GM18499 (cell line): ENCODE measurements at regions not wholly inside any gene's neighbourhood (a gene's known extent, or its start where the extent isn't known, plus 50 kb on each side); places are given as distances from the start of the nearest gene placed in this dataset.

ENCODE experiments used
- ATAC-seq: cut with Tn5 transposase; IDR thresholded peaks from one replicate; pipeline ENCODE4 v1.9.1; 2021; ENCODE audit warnings: moderate number of reproducible peaks; ENCODE audit not compliant: insufficient read depth, unreplicated experiment

DNA sequence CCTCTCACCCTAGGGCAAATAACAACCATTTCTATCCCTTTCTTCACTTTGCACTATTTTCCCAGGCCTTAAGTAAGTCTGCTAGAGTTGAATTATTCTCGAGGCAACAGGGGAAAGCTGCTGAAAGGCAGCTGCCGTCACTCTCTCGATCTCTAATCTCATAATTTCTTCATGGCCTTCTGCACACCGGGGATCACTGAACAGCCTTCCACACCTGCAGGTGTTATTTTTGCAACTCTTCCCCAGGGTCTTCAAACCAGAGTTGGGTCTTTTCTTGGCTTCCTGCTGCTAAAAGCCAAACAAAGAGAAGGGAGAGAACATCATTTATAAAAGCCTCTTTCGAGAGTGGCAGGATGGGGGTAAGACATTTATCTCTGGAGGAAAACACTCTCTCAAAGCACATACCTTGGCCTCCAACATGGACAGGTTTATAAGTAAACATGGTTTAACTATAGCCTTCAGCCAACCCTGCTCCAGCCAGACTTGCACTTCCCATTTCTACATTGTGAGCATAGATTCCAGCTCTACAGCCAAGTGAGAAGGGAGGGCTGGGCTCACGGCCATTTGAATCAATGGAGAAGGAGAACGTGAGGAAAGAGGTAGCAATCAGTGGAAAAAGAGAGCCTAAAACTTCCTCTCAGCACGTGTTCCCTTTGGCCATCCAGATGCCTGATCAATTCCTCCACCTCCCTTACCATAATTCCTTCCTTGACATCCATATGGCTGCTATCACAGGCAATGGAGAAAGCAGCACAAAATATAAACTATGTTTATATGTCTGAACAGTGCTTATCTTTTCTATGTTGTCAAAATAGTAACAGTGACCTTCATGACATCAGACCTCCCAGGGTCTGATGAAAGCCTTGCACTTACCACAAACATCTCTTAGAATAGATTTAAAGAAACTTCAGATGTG is 464.9 kb downstream of the TLE1 start:
- ATAC-seq, result no peak

- no peak for ATAC-seq
Measured at GRCh38 chr9:81214975-81215374, 474.4 kb downstream of the TLE1 start.

DNA sequence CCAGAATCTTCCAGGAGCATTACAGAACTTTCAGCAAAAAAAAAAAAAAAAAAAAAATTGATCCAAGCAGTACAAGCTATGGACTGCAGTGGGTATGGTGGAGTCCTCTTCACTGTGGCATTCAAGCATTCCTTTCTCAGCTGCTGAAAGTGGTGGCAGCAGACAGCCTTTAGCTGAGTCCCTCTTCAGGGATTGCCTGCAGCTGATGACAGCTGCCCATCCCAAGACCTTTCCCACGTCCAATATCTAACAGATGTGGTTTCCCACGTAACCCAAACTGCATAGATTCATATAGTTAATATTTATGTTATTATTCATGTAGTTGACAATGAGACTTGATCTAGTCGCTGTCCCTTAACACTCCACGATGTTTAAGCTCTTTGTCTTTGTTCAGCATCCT is 475.9 kb downstream of the TLE1 start:
- no peak for ATAC-seq

- no peak for ATAC-seq
Measured at GRCh38 chr9:81211741-81212140, 477.6 kb downstream of the TLE1 start.

DNA sequence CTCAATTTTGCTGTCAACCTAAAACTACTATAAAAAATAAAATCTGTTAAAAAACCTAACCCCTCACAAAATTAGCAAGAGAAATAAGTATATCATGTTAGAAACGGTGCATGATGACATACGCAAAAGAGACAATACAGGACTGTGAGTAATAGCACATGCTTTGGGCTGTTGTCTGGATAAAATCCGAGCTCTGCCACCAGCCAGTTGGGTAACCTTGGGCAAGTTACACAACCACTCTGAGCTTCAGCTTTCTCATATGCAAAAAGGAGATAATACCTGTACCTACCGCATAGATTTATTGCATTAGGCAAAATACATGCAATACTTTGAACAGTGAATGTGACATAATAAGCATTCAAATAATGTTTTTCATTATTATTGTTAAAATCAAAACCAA is 481.7 kb downstream of the TLE1 start:
- ATAC-seq, result no peak

DNA sequence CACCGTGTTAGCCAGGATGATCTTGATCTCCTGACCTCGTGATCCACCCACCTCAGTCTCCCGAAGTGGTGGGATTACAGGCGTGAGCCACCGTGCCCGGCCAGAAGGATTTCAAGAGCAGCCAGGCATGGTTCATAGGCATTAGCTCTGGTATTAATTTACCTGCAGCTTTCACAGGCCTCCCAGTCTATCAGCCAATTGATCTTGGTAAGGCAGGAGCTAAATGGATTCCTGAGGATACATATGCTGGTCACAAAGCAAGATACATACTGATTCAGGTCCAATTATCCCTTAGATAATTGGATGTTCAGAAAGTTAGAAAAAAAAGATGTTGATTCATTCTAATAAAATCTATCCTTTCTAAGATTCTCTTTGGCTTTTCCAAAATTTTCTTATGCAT is 487.1 kb downstream of the TLE1 start:
- no peak for ATAC-seq

GRCh38 chr9:81195206-81195605 is 494.1 kb downstream of the TLE1 start:
- no peak for ATAC-seq

DNA sequence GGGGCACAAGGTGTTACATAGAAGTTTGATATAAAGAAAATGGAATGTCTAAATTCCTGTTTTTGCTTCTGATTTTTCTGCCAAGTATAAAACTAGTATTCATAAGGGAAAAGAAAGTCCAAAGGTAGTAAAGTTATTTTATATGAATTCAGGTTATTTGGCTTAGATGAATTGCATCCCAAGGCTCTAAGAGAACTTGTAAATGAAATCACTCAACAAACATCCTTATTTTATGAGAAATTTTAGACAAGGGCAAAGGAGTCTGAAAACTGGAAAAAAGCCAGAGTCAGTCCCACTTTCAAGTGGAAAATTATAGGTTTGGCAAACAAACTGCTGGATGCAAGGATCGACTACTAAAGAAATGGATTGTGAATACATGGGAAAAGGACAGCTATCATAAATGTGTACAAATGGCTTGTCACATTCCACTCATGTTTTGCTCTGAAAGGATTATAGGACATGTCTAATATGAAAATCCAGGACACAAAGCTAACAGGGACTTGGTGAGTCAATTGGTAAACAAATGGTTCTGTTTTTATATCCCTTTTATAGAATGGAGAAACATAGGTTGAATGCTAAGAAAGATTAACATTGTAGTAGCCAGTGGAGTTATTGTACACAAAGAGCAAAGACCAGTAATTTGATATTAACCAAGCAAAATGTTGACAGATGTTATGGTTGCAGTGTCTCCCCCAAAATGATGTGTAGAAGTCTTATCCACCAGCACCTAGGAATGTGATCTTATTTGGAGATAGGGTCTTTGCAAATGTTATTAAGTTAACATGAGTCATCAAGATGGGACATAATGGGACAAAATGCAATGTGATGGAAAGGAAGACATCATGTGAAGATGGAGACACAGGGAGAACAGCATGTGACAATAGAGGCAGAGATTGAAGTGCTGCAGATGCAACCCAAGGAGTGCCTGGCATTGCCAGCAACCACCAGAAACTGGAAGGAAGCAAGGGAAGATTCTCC is 495.7 kb downstream of the TLE1 start:
- ATAC-seq, result no peak

- no peak for ATAC-seq
Measured at GRCh38 chr9:81191222-81191621, 498.1 kb downstream of the TLE1 start.

DNA sequence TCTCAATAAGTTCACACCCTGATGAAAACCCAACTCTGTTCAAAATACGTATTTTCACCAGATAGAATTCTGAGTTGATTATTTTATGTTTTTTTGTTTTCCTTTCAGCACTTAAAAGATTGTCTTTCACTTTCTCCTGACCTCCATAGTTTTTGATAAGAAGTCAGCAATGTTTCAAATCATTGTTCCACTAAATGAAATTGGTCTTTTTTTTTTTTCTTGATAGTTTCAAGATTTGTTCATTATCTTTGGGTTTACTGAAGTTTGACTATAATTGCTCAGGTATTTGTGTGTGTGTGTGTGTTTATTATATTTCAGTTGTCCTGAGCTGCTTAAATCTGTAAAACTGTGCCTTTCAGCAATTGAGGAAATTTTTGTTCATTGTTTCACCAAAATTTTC is 498.7 kb downstream of the TLE1 start:
- ATAC-seq, result no peak

DNA sequence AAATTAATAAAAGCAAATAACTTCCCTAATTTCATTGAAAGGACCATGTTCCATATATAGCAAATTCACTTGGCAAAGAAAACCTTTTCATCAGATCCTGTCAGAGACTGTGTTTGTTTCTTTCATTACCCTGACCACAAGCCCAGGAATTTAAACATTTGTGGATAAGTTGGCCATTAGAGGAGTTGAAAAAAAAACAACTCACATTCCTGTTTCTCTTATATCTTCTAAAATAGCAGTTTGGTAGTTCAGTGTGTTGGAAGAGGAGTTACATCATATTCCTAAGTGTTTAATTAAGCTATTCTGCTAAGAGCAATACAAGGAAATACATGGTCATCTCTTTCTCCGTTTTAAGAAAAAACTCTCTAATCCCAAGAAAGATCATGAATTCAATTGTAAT is 505.6 kb downstream of the TLE1 start:
- ATAC-seq, result no peak

GRCh38 chr9:81182431-81182830 is 506.9 kb downstream of the TLE1 start:
- no peak for ATAC-seq

DNA sequence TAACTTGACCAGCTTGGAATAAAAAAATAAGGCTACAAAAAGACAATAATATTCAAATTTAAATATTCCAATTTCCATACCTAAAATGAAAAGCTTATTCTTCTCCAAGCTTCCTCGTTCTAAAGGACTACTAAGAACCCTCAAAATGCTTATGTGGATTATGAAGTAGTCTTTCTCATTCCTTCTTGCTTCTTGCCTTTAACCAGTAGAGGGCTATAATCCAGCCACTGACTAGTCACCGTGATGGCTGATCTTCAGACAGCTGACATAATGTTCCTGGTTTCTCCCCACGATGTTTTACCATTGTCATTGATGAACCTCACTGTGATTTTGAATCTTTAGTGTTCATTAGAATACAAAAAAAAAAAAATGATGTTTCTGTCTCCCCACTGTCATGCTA is 515.3 kb downstream of the TLE1 start:
- no peak for ATAC-seq

DNA sequence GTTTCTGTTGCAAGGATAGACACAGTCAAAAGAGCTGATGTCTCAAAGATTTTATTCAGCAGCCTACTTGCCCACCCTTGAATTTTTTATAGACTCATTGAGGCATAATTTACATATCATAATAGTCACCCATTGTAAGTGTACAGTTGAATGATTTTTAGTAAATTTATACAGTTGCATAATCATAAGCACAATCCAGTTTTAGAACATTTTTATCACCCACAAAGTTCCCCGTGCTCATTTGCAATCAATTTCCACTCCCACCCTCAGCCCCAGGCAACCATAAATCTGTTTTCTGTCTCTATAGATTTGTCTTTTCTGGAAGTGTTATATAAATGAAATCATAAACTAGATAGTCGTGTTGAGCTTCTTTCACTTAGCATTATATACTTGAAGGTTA is 517.7 kb downstream of the TLE1 start:
- ATAC-seq, result no peak

DNA sequence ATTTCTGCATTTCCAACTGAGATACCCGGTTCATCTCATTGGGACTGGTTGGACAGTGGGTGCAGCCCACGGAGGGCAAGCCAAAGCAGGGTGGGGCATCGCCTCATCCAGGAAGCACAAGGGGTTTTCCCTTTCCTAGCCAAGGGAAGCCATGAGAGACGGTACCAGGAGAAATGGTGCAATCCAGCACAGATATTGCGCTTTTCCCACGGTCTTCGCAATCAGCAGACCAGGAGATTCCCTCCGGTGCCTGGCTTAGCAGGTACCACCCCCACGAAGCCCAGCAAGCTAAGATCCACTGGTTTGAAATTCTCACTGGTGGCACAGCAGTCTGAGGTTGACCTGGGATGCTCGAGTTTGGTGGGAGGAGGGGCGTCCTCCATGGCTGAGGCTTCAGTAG is 527.0 kb downstream of the TLE1 start:
- ATAC-seq, result no peak

GRCh38 chr9:81156381-81156780 is 533.0 kb downstream of the TLE1 start:
- ATAC-seq, result no peak

DNA sequence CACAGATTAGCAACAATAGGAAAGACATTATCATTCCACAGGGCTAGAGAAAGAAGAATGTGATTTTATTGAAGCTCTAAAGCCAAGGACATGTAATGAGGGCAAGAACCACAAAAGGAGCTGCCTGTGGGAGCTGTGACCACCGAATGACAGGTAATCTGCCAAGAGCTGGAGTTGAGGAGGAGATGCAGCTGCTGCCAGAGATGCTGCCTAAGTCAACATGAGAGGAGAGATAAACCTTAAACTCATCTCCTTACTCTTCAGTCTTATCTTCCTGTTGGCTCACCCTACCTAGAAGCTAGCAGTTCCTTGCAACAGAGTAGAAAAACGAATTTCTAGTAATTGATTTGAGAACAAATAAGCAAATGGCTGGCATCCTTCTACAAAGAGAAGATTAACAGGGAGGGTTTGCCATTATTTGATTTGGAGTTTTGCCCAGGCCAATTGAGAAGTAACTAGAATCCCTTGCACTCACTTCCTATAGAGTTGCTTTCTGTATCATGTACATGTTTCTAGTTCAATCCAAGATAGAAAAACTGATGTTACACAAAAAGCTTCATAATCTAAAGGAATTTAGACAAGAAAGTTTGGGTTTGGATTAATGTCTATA is 539.2 kb downstream of the TLE1 start:
- ATAC-seq, result no peak

DNA sequence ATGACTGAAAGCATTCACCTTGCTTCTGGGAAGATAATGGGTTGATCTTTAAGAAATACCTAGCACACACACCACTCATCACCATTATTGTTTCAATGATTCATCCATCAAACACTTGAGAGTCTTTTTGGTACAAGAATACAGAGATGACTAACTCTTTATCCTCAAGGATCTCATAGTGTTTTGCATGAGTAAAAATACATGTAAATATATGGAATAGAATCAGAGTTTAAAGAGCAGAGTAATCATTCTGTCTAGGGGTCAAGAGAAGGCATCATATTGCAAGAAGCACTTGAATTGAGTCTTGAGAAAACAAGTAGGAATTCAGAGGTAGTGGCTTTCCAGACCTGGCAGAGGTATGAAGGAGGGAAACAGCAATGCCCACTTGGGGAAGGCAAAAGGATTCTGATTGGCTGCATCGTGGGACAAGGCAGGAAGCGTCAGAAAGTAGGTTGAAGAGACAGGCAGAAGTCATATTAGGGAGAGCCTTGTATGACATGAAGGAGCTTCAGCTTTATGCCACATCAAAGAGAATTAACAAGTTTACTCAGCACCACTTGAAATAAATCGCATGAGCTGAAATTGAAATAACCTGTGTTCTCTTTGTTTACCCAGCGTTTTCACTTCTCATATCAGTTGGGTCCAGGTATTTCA is 542.5 kb downstream of the TLE1 start:
- ATAC-seq, result no peak

- ATAC-seq, result no peak
Measured at GRCh38 chr9:81146241-81146640, 543.1 kb downstream of the TLE1 start.

GRCh38 chr9:81145331-81145963 is 543.9 kb downstream of the TLE1 start:
- ATAC-seq, result no peak
